ENCODE measurements at regions not wholly inside any gene's neighbourhood (a gene's known extent, or its start where the extent isn't known, plus 50 kb on each side); places are given as distances from the start of the nearest gene placed in this dataset.

DNA sequence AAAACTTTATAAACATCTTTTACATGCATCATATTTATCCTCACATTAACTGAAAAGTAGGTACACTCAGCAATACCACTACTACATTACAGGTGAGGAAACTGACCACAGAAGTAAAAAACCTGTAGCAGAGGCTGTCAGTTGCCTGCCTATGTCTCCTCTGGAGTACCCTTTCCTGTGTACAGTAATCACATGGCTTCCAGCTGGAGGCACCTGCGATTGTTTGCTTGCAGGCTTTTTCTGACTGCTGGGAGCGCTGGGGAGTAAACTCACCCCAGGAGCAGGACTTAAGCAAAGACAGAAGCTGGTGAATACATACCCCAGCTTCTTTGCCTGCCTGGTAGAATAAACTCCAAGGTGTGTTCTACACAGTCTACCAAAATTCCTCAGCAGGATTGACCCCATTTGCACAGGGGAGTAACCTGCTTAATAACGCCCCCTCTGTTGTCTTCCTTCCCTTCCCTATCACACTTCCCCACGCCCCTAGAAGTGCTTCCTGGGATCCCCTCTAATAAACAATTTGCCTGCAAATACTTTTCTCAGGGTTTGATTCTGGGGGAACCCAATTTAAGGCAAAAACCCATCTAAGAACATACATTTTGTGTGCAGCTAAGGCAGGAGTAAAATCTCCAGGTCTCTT is 138.9 kb downstream of the PTH2R start:
- TF ChIP-seq, protein P1, sequence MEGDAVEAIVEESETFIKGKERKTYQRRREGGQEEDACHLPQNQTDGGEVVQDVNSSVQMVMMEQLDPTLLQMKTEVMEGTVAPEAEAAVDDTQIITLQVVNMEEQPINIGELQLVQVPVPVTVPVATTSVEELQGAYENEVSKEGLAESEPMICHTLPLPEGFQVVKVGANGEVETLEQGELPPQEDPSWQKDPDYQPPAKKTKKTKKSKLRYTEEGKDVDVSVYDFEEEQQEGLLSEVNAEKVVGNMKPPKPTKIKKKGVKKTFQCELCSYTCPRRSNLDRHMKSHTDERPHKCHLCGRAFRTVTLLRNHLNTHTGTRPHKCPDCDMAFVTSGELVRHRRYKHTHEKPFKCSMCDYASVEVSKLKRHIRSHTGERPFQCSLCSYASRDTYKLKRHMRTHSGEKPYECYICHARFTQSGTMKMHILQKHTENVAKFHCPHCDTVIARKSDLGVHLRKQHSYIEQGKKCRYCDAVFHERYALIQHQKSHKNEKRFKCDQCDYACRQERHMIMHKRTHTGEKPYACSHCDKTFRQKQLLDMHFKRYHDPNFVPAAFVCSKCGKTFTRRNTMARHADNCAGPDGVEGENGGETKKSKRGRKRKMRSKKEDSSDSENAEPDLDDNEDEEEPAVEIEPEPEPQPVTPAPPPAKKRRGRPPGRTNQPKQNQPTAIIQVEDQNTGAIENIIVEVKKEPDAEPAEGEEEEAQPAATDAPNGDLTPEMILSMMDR (IDR thresholded peaks at IDR 0.05; ENCODE audit: poor library complexity), result no peak
- TF ChIP-seq EZH2phosphoT487 (IDR thresholded peaks at IDR 0.05; ENCODE audit: low read depth, severe bottlenecking, unreplicated experiment), result no peak
